ENCODE measurements at regions not wholly inside any gene's neighbourhood (a gene's known extent, or its start where the extent isn't known, plus 50 kb on each side); places are given as distances from the start of the nearest gene placed in this dataset.

DNA sequence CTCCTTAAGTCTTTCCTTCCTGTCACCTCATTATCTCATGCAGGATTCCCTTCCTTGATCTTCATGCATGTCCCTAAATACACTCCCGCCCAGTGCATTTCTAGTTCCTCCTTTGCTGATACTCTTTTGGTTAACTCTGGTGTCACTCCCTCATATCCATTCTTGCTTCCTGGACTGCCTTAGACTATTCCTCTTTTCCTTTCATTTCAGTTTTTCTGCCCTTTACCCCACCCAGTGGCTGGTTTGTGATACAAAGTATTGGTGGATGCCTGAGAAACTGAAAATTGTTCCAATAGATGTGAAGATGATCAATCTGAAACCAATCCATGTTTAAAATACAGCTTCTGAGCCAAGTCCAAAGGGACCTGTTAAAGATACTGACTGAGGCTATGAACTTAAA lies 553.8 kb upstream of the CAMK1G start:
- no peak for DNase-seq (ENCODE audit: low spot score)

DNA sequence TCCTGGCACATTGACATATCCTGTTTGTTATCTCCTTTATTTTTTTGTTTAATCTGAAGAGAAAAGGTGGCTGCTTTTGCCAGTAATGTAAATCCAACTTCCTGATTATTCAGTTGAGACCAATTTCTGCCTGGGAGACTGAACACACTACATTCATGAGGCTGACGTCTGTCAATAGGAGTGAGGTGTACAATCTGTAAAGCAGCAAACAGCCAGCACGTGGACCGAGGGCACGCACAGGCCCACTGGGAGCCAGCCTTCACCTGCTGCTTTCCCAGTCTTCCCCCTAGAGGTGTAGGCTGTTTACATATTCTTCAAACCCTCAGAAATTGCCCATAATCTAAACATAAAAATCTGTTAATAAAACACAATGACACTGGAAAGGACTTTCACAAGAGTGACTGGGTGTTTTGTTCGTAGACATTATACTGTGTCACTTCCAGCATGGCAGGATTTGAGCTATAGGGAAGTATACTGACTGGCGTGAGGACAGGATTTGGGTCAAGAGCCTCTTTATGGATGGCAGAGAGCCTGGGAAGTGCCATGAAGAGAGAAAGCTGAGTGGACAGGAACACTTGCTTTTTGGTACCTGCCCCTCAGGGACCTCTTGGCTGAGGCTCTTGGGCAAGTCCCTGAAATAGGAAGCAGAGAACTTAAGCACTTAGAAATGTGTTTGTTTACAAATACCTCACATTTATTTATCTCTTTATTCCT lies 552.9 kb upstream of the CAMK1G start:
- no peak for DNase-seq (ENCODE audit: low spot score)

DNA sequence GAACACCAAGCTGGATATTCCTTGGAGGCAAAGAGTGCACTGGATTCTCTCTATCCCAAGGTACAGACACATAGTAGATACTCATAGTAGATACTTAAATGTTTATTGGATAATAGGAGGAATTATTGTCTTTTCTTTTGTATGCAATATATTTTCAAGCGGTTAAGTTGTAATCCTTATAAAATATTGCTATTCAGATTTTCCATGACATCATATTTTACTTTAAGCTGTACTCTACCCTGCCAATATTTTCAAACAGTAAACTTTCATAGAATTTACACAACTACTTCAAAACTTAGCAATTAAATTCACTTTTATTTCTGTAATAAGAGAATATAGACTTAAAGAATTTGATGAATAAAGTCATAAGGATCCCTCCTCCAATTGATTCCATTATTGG lies 546.5 kb upstream of the CAMK1G start:
- no peak for DNase-seq (ENCODE audit: low spot score)

DNA sequence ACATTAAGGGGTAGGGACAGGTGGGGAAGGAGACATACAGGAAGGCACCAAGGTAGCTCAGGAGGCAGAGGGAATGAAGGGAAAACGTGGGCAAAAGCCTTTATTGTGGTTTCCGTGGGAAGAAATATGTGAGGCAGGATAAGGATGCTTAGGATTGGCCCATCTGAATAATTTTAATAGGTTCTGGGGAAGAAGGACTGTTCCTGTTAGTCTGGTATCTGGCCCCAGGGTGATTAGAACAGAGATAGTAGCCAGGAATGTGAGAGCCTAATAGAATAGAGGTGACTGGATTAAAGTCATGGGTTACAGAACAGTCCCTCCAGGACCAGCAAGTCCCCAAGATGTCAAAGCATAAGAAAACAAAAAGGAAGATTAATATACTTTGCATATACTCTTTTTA lies 545.2 kb upstream of the CAMK1G start:
- DNase-seq (ENCODE audit: low spot score) = no peak

DNA sequence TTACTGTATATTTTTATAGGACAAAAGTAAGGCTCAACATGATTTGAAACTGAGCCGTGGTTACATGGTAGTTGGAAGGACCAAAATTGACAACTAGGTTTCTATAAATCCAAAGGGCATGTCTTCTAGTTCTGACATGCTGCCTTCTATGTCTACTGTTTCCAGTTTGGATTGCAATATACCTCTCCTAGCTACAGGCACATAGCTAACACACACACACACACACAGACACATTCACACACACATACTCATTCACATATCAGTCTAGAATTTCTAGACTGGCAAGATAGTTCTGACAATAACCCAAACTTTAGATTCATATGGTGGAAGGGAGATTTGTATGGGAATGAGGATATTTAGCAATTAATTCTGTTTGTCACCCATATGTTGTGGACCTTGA lies 544.8 kb upstream of the CAMK1G start:
- no peak for DNase-seq (ENCODE audit: low spot score)

DNA sequence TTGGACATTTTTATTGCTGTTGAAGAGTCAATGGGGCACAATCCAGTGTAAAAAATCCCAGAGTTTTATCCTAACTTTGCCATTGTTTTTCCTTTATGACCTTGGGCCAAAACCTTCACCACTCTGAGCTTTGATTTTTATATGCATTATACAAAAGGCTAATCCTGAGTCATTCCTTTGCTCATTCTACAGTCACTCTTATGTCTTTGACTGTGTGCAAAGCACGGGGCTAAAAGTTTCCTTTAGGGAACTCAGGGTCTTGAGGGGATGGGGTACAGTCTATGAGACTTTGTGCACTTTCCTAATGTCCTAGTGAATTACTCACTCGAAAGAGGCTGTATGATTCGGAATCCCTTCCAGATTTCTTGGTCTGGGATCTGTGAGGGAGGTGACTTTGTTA lies 543.2 kb upstream of the CAMK1G start:
- no peak for DNase-seq (ENCODE audit: low spot score)

DNA sequence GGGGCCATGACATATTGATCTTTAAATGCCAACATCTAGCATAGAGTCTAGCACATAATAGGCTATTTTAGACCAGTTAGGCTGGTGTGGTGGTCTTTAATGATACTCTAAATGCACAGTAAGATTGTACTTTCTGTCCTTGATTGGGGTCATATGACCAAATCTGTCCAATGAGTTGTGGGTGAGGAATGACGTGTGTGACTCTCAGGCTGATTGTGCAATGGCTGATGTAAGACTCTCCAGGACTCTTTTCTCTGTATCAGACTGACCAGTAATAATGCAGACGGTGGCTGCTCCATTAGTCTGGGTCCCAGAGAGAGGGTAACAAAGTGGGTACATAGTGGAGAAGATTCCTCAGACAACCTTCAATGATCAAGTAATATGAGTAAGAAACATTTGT lies 541.6 kb upstream of the CAMK1G start:
- no peak for DNase-seq (ENCODE audit: low spot score)

DNA sequence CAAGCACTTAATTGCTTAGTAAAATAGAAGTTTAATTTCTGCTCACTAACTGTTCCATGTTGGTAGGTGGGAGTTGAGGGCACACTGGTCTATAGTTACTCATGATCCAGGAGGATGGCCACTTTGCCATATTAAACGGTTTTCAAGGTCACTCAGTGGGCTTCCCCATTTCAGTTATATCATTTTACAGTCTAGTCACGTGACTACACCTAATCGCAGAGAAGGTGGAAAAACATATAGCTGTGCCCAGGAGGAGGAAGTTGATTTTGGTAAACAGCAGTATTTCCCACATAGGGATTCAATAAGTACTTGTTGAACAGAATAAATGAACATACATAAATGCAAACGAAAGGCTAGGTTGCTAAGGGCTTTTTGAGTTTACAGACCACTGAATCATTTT lies 541.1 kb upstream of the CAMK1G start:
- no peak for DNase-seq (ENCODE audit: low spot score)

DNA sequence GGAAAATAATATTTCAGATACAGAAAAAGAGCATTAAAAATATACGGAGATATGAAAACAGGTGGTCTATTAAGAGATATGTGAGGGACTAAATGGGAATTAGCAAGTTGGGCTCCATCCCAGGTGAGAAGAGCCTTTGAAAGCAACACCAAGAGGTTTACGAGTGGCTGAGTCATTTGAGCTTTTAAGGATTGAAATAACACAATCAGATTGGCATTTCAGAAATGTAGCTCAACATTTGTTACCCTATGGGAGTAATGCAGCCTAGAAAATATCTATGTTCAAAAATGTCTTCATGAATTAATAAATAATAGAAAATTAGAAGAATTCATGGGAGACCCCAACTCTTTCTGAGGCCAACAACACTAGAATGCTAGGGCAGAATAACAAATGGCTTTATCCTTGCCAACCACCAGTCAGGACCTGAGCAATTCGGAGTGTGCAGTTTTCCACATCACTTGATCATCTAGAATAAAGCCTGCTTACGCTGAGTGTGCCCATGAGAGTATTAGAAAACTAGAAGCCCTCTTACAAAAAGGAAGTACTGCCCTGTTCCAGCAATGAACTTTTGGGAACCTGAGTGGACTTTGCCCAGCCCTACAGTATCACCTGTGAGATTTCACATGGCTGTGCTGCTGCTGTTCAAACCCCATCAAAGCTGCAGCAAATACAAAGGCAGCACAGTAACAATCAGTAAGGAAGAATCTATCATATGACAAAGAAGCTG lies 538.0 kb upstream of the CAMK1G start:
- DNase-seq (ENCODE audit: low spot score) = no peak

DNA sequence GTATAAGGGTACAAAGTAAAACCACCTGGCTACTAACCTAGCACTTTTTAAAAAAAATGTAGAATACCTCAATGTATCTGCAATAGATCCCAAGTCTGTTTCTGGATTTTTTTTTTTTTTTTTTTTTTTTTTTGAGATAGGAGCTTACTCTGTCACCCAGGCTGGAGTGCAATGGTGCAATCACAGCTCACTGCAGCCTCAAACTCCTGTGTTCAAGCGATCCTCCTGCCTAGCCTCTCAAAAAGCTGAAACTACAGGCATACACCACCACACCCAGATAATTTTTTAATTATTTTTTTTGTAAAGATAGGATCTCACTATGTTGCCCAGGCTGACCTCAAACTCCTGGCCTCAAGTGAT lies 537.5 kb upstream of the CAMK1G start:
- DNase-seq (ENCODE audit: low spot score) = no peak

DNA sequence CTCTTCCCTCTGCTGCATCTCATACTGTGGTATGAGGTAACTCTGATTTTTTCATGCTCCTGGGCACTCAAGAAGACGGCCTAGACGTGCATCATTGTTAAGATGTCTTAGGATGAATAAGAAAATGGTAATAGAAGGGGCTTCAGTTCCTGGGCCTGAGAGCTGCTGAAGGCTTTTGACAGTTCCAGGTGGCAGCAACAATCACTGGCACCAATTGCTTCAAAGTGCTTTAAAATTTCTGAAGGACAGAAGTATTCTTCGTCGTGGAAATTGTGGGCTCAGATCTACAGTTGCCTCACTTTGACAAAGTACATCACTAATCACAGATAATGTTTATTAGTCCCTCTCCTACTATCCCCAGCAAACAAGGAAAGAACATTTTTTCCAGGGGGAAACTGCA lies 536.6 kb upstream of the CAMK1G start:
- DNase-seq (ENCODE audit: low spot score) = no peak

DNA sequence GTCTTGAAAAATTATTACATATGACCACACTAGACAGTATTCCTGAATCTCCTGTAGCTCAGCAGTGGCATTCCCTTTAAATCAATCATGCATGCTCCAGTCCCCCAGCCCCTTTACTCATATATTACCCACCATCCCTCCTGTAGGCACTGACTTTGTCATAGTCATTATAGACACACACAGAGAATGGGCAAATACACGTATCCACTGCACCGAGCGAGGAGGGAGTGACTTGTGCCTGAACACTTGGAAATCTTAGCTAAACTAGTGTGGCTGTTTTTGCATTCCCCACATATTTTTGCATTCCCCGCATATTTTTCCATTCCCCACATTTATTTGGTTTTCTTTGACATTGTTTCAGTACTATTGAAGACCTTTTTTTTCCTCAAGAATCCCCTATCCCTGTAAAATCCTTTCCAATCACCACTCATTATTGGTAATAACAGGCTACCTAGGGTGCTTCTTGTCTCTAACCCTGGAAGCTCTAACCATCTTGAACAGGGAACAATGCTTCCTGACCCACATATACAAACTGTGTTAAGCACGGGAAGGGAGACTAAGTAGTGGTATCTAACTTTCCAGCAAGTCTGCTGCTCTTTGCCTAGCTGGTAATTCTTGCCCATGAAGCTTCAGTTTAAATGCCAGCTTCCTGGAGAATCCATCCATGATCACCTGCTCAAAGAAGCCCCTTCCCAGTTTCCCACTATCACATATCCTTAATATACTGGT lies 534.4 kb upstream of the CAMK1G start:
- no peak for DNase-seq (ENCODE audit: low spot score)

DNA sequence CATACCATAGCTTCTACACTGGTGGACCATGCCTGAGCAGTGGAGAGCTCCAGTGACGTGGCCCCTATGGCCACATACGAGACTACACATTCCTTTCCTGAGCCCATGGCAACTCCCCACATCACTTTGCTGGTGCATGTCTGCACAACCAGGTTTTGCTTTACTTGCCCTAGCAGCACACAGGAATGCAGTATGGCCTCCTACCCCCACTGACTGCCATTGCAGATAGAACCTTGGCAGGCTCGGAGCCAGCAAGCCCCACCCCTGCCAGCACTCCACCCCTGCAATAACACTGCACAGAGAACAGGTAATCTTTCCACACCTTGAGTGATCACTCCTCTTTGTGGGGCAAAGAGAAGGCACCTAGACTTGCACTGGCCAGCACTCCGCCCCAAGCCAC lies 531.9 kb upstream of the CAMK1G start:
- no peak for DNase-seq (ENCODE audit: low spot score)

DNA sequence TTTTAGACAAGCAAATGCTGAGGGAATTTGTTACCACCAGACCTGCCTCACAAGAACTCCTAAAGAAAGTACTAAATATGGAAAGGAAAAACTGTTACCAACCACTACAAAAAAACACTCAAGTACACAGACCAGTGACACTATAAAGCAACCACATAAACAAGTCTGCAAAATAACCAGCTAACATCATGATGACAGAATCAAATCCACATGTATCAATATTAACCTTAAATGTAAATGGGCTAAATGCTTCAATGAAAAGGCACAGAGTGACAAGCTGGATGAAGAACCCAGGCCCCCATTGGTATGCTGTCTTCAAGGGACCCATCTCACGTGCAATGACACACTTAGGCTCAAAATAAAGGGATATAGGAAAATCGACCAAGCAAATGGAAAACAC lies 529.9 kb upstream of the CAMK1G start:
- no peak for DNase-seq (ENCODE audit: low spot score)

DNA sequence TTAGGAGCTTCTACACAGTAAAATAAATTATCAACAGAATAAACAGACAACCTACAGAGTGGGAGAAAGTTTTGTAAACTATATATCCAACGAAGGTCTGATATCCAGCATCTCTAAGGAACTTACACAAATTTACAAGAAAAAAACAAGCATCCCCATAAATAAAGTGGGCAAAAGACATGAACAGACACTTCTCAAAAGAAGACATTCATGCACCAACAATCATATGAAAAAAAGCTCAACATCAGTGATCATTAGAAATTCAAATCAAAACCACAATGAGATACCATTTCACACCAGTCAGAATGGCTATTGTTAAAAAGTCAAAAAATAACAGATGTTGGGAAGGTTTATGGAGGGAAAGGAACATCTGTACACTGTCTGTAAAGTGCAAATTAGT lies 526.4 kb upstream of the CAMK1G start:
- no peak for DNase-seq (ENCODE audit: low spot score)

DNA sequence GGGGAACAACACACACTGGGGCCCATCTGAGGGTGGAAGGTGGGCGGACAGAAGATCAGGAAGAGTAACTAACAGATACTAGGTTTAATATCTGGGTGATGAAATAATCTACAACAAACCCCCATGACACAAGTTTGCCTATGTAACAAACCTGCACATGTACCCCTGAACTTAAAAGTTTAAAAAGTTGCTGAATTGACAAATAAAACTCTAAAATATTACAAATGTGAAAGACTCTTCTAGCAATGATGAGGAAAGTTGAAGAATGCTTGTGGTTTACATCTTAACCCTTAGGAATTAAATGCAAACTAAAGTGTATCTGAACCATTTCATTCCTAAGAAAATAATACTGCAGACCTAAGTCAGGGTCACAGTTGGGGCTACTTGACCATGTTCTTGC lies 525.6 kb upstream of the CAMK1G start:
- DNase-seq (ENCODE audit: low spot score) = no peak

DNA sequence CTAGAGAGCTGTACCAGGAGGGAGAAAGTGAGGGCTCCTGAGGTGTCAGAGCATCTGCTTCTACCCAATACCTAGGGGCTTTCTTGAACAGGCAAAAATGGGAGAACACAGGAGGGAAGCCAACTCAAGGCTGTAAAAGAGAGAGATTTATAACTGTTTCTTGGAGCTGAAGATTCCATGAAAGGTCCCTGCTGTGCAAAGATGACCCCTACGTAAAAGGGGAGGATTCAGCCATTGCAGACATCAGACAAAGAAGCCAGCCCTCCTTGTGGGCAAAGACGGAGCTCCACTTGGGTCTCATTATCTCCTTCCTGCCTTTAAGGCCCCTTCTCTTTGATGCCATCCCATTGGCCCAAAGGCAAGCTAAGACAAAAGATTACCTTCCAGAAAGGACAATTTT lies 524.1 kb upstream of the CAMK1G start:
- DNase-seq (ENCODE audit: low spot score) = no peak

DNA sequence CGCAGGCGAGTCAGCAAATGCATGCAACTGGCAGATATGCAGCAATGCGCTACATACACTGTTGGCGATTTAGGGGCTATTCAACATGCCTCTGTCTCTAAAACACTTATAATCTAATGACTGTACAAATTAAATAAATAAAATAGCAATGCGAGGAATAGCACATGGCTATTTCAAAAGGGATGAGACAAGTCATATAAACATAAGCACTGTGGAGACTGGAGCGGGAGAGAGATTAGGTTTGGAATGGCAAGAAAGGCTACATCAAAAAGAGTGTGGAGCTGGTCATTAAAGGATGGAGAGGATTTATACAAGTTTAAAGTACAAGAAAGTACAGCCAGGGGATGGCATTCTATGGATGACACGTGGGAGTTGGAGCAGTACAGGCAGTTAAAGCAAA lies 523.5 kb upstream of the CAMK1G start:
- DNase-seq (ENCODE audit: low spot score) = no peak

DNA sequence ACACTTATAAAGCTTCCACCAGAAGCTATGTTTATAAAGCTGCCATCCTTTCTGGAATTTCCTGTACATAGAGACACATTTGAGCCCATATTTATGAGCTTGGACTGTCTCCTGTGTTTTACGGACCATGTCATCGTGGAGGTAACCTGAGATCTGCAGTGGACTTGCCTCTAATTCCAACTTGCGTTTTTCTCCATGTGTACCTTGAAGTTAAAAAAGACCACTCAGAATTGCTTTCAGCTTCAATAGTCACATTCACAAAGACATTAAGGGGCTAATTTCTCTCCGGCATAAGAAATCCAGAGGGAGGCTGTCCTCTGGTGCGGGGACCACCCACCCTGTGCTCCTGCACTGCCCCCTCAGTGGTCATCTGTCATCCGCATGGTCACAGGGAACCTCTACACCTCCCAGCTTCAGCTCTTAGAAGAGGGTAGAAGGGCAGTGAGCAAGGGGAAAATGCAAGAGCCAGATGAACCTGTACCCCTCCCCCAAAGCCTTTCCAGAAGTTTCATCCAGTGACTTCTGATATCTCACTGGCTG lies 521.4 kb upstream of the CAMK1G start:
- DNase-seq (ENCODE audit: low spot score) = no peak

DNA sequence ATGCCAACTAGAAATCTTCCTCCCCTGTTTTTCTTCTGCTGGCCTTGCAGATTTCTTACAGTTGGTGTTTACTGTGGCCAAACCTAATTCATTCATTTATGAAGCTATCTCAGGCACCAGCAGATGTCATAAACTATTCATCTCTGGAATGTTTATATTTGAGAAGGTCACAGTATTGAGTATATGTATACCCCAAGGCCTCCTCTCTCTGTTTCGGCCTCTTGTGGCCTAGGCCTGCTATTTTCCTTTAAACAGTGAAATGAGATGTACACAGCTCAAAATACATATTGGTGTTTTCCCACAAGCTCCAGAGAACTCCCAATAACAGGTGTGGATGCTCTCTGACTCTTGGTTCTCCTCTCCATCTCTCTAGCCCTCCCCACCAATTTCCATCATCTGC lies 520.7 kb upstream of the CAMK1G start:
- DNase-seq (ENCODE audit: low spot score) = no peak

DNA sequence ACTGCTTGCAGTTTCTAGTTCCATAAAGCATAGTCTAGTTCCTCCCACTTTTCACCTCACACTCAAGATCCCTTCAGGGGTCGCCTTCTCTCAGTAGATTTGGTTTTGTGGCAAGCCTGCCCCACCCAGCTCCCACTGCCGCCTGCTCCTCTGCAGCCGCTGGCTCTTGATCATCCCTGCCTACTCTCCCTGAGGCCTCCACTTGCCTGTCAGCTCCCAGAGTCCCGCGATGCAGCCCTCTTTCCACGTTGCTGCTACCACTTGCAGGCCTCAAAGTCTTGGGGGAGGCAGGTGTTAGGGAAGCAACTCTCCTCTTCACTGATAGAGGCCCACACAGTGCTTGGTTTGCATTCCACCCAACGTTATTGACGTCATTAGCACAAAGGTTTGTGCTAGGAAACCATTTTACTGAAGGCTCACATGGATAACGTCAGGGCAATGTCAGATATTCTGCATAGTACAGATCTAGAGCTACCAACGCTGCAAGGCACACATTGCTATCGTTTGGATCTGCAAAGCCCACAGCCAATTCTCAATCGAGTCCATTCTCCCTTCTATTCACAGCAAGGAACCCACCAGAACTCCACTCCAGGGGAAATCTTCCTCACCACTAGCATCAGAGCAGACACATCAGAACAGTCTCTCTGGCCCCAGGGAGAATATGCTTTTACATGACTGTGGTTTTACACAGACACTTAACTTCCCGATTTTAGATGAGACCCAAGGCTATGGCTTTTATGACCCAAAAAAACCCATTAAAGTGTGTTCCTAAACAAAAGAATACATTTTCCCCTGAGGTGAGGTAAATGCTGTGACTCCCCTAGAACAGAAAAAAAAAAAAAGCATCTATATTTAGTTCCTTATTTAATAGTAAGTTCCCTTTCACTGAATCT lies 519.5 kb upstream of the CAMK1G start:
- no peak for DNase-seq (ENCODE audit: low spot score)

Measured in germinal center (tissue), 1 donor.